NCI-H1105 treated with DMSO at 0.1 percent for 48 hours (cell line): ENCODE measurements at regions not wholly inside any gene's neighbourhood (a gene's known extent, or its start where the extent isn't known, plus 50 kb on each side); places are given as distances from the start of the nearest gene placed in this dataset.

Experiments
- DNase-seq: peaks from one replicate; lab custom pipeline; 2025; lab: John Stamatoyannopoulos, UW

GRCh38 chr7:25714013-25714412 lies 438.0 kb upstream of the NFE2L3 start:
- DNase-seq, result no peak

GRCh38 chr7:25716421-25716820 lies 435.6 kb upstream of the NFE2L3 start:
- no peak for DNase-seq

GRCh38 chr7:25718596-25718995 lies 433.4 kb upstream of the NFE2L3 start:
- no peak for DNase-seq

GRCh38 chr7:25719190-25719896 lies 432.7 kb upstream of the NFE2L3 start:
- DNase-seq, result no peak

GRCh38 chr7:25720427-25720826 lies 431.6 kb upstream of the NFE2L3 start:
- no peak for DNase-seq

GRCh38 chr7:25722856-25723255 lies 429.1 kb upstream of the NFE2L3 start:
- DNase-seq, result no peak

- no peak for DNase-seq
Measured at GRCh38 chr7:25725451-25725850, 426.5 kb upstream of the NFE2L3 start.

GRCh38 chr7:25726170-25726780 lies 425.7 kb upstream of the NFE2L3 start:
- DNase-seq, result no peak

- DNase-seq, result no peak
Measured at GRCh38 chr7:25726781-25727311, 425.2 kb upstream of the NFE2L3 start.

GRCh38 chr7:25727446-25727845 lies 424.6 kb upstream of the NFE2L3 start:
- no peak for DNase-seq

- DNase-seq, result no peak
Measured at GRCh38 chr7:25727876-25728275, 424.1 kb upstream of the NFE2L3 start.

- no peak for DNase-seq
Measured at GRCh38 chr7:25731068-25731845, 420.7 kb upstream of the NFE2L3 start.

- DNase-seq, result no peak
Measured at GRCh38 chr7:25731846-25732245, 420.2 kb upstream of the NFE2L3 start.

- DNase-seq, result no peak
Measured at GRCh38 chr7:25732766-25733217, 419.2 kb upstream of the NFE2L3 start.

- no peak for DNase-seq
Measured at GRCh38 chr7:25735674-25736242, 416.2 kb upstream of the NFE2L3 start.

- DNase-seq, result no peak
Measured at GRCh38 chr7:25738528-25738927, 413.5 kb upstream of the NFE2L3 start.

GRCh38 chr7:25739143-25739542 lies 412.9 kb upstream of the NFE2L3 start:
- DNase-seq, result no peak

GRCh38 chr7:25742316-25742715 lies 409.7 kb upstream of the NFE2L3 start:
- DNase-seq, result no peak

- DNase-seq, result peak; percentile 32
Measured at GRCh38 chr7:25743670-25744451, 408.1 kb upstream of the NFE2L3 start.

GRCh38 chr7:25750744-25751508 lies 401.1 kb upstream of the NFE2L3 start:
- no peak for DNase-seq

GRCh38 chr7:25752154-25752553 lies 399.8 kb upstream of the NFE2L3 start:
- no peak for DNase-seq
